ELR (cell line): ENCODE measurements at regions not wholly inside any gene's neighbourhood (a gene's known extent, or its start where the extent isn't known, plus 50 kb on each side); places are given as distances from the start of the nearest gene placed in this dataset.

ENCODE experiments used
- DNase-seq: peaks from one replicate; pipeline ENCODE4 v3.0.0-alpha.2; 2015; ENCODE audit warnings: low read depth

GRCh38 chr1:199333180-199333579 lies 694.3 kb upstream of the NR5A2 start:
- DNase-seq, result no peak

- peak; percentile 34 for DNase-seq
Measured at GRCh38 chr1:199335496-199335895, 692.0 kb upstream of the NR5A2 start.

- DNase-seq, result no peak
Measured at GRCh38 chr1:199336745-199337640, 690.5 kb upstream of the NR5A2 start.

GRCh38 chr1:199338760-199339159 lies 688.8 kb upstream of the NR5A2 start:
- DNase-seq, result no peak

- no peak for DNase-seq
Measured at GRCh38 chr1:199352351-199352750, 675.2 kb upstream of the NR5A2 start.

- DNase-seq, result no peak
Measured at GRCh38 chr1:199353906-199354305, 673.6 kb upstream of the NR5A2 start.

GRCh38 chr1:199356561-199356960 lies 670.9 kb upstream of the NR5A2 start:
- DNase-seq, result no peak

- DNase-seq, result no peak
Measured at GRCh38 chr1:199357599-199357998, 669.9 kb upstream of the NR5A2 start.

- DNase-seq, result no peak
Measured at GRCh38 chr1:199362996-199363395, 664.5 kb upstream of the NR5A2 start.

- DNase-seq, result no peak
Measured at GRCh38 chr1:199373139-199373538, 654.4 kb upstream of the NR5A2 start.

GRCh38 chr1:199377211-199377610 lies 650.3 kb upstream of the NR5A2 start:
- peak; percentile 10 for DNase-seq

- no peak for DNase-seq
Measured at GRCh38 chr1:199383793-199384192, 643.7 kb upstream of the NR5A2 start.

- DNase-seq, result no peak
Measured at GRCh38 chr1:199394856-199395255, 632.7 kb upstream of the NR5A2 start.

- no peak for DNase-seq
Measured at GRCh38 chr1:199396456-199396855, 631.1 kb upstream of the NR5A2 start.

GRCh38 chr1:199399996-199400724 lies 627.4 kb upstream of the NR5A2 start:
- DNase-seq, result no peak

- peak; percentile 25 for DNase-seq
Measured at GRCh38 chr1:199403531-199404116, 623.9 kb upstream of the NR5A2 start.

GRCh38 chr1:199404191-199404590 lies 623.3 kb upstream of the NR5A2 start:
- peak; percentile 11 for DNase-seq

GRCh38 chr1:199404976-199405375 lies 622.5 kb upstream of the NR5A2 start:
- DNase-seq, result peak; percentile 42

GRCh38 chr1:199405634-199406196 lies 621.8 kb upstream of the NR5A2 start:
- DNase-seq, result no peak

GRCh38 chr1:199410462-199410861 lies 617.0 kb upstream of the NR5A2 start:
- DNase-seq, result no peak

- no peak for DNase-seq
Measured at GRCh38 chr1:199411506-199411905, 616.0 kb upstream of the NR5A2 start.

GRCh38 chr1:199422206-199422605 lies 605.3 kb upstream of the NR5A2 start:
- peak; percentile 64 for DNase-seq

- DNase-seq, result no peak
Measured at GRCh38 chr1:199447906-199448305, 579.6 kb upstream of the NR5A2 start.
